Suprapubic skin (tissue), 4 donors: ENCODE measurements at regions not wholly inside any gene's neighbourhood (a gene's known extent, or its start where the extent isn't known, plus 50 kb on each side); places are given as distances from the start of the nearest gene placed in this dataset.

Experiments used
- DNase-seq, 2 donors: peaks; one replicate each; pipeline ENCODE4 v3.0.0-alpha.2; 2019; ENCODE audit warnings: low spot score in 2 of 2
- H3K27ac ChIP-seq: fragments of 200-600 bp; sonication (generic); one replicate; pipeline ENCODE4 v1.5.1; 2019
- H3K27me3 ChIP-seq: fragments of 200-600 bp; sonication (generic); one replicate; pipeline ENCODE4 v1.5.1; 2019
- H3K36me3 ChIP-seq: fragments of 200-600 bp; sonication (generic); one replicate; pipeline ENCODE4 v1.5.1; 2019
- H3K4me1 ChIP-seq: fragments of 200-600 bp; sonication (generic); one replicate; pipeline ENCODE4 v1.5.1; 2019
- H3K4me3 ChIP-seq: fragments of 200-600 bp; sonication (generic); one replicate; pipeline ENCODE4 v1.5.1; 2019; ENCODE audit warnings: mild to moderate bottlenecking
- H3K9me3 ChIP-seq: fragments of 200-600 bp; sonication (generic); one replicate; pipeline ENCODE4 v1.5.1; 2019
- EP300 ChIP-seq: sonication (generic); formaldehyde crosslinking; IDR thresholded peaks from one replicate; pipeline ENCODE4 v1.6.1; 2017; ENCODE audit warnings: antibody characterized with exemption
- POLR2A ChIP-seq, 2 donors: fragments of 450-650 bp; IDR thresholded peaks; one replicate each; pipeline ENCODE4 v1.6.1; 2017; ENCODE audit warnings: antibody characterized with exemption in 2 of 2, mild to moderate bottlenecking in 2 of 2, moderate library complexity in 2 of 2
- POLR2AphosphoS5 ChIP-seq, 3 donors: sonication (generic); formaldehyde crosslinking; IDR thresholded peaks; one replicate each; pipeline ENCODE4 v1.6.1; 2017; ENCODE audit warnings: antibody characterized with exemption in 3 of 3
- WGBS: methylation state at CpG from one replicate; pipeline ENCODE4 v1.1.5; 2018; 5-methylcytosine and 5-hydroxymethylcytosine counted together
- TF ChIP-seq, protein P1 (sequence below), 2 donors: fragments of 200-600 bp in 1 of 2; fragments of 450-650 bp in 1 of 2; sonication (generic) in 1 of 2; IDR thresholded peaks; one replicate each; pipeline ENCODE4 v1.5.1; 2016 to 2019; ENCODE audit warnings: antibody characterized with exemption in 2 of 2, mild to moderate bottlenecking in 1 of 2, moderate library complexity in 1 of 2

DNA sequence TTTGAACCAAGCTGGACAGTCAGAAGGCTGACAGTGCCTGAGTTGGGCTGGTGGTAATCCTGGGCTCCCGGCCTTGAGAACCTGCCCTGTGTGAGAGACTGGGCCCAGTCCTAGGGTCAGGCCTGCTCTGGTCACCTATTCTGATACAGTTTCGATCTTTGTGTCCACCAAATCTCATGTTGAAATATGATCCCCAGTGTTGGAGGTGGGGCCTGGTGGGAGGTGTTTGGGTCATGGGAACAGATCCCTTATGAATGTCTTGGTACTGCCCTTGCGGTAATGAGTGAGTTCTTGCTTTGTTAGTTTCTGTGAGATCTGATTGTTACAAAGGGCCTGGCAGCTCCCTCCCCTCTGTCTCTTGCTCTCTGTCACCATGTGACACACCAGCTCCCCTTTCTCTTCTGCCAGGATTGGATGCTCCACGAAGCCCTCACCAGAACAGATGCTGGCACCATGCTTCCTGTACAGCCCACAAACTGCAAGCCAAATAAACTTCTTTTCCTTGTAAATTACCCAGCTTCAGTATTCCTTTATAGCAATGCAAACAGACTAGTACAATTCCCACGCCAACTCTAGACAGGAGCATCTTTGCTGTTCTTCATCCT lies 111.8 kb upstream of the ZNF438 start:
- H3K36me3 ChIP-seq = no peaks in the 10 kb centered on the region
- 82% methylated on average over 4 of the region's 5 CpGs for WGBS
- H3K9me3 ChIP-seq = no peaks in the 10 kb centered on the region
- no peak for DNase-seq
- H3K4me1 ChIP-seq = peaks cover 11% of the 10 kb centered on the region
- no peak overlapping the region for H3K4me3 ChIP-seq
- no peak overlapping the region for H3K27ac ChIP-seq
- no peaks in the 10 kb centered on the region for H3K27me3 ChIP-seq
- TF ChIP-seq, protein P1, sequence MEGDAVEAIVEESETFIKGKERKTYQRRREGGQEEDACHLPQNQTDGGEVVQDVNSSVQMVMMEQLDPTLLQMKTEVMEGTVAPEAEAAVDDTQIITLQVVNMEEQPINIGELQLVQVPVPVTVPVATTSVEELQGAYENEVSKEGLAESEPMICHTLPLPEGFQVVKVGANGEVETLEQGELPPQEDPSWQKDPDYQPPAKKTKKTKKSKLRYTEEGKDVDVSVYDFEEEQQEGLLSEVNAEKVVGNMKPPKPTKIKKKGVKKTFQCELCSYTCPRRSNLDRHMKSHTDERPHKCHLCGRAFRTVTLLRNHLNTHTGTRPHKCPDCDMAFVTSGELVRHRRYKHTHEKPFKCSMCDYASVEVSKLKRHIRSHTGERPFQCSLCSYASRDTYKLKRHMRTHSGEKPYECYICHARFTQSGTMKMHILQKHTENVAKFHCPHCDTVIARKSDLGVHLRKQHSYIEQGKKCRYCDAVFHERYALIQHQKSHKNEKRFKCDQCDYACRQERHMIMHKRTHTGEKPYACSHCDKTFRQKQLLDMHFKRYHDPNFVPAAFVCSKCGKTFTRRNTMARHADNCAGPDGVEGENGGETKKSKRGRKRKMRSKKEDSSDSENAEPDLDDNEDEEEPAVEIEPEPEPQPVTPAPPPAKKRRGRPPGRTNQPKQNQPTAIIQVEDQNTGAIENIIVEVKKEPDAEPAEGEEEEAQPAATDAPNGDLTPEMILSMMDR (IDR thresholded peaks at IDR 0.05) = no peak
- TF ChIP-seq POLR2A (IDR thresholded peaks at IDR 0.05) (no peak), POLR2AphosphoS5 (IDR thresholded peaks at IDR 0.05) (no peak), EP300 (no peak)

- TF ChIP-seq POLR2AphosphoS5 (IDR thresholded peaks at IDR 0.05) = no peak
- H3K4me1 ChIP-seq = peaks cover 11% of the 10 kb centered on the region
- no peaks in the 10 kb centered on the region for H3K36me3 ChIP-seq
- H3K9me3 ChIP-seq = no peaks in the 10 kb centered on the region
- WGBS = 81% methylated on average over 5 of the region's 5 CpGs
- H3K4me3 ChIP-seq = no peak overlapping the region
- no peak overlapping the region for H3K27ac ChIP-seq
- no peak for DNase-seq
- H3K27me3 ChIP-seq = no peaks in the 10 kb centered on the region
Observed at GRCh38 chr10:31145986-31146385, 114.3 kb upstream of the ZNF438 start.

GRCh38 chr10:31146491-31147209 lies 115.0 kb upstream of the ZNF438 start:
- no peaks in the 10 kb centered on the region for H3K27me3 ChIP-seq
- TF ChIP-seq POLR2A (IDR thresholded peaks at IDR 0.05) (no peak), EP300 (no peak), POLR2AphosphoS5 (IDR thresholded peaks at IDR 0.05) (no peak)
- TF ChIP-seq, protein P1 (IDR thresholded peaks at IDR 0.05) = no peak
- no peaks in the 10 kb centered on the region for H3K9me3 ChIP-seq
- H3K4me1 ChIP-seq = peaks cover 11% of the 10 kb centered on the region
- no peak overlapping the region for H3K27ac ChIP-seq
- 43% methylated on average over 21 of the region's 21 CpGs for WGBS
- no peak overlapping the region for H3K4me3 ChIP-seq
- no peaks in the 10 kb centered on the region for H3K36me3 ChIP-seq
- DNase-seq = no peak

GRCh38 chr10:31147210-31147608 lies 115.5 kb upstream of the ZNF438 start:
- Histone ChIP-seq H3K27me3 (no peaks in the 10 kb centered on the region), H3K27ac (no peak overlapping the region), H3K9me3 (no peaks in the 10 kb centered on the region), H3K36me3 (no peaks in the 10 kb centered on the region), H3K4me3 (no peak overlapping the region), H3K4me1 (peaks cover 11% of the 10 kb centered on the region)
- no peak for DNase-seq
- 33% methylated on average over 2 of the region's 2 CpGs for WGBS
- TF ChIP-seq POLR2AphosphoS5 (IDR thresholded peaks at IDR 0.05) (no peak), POLR2A (IDR thresholded peaks at IDR 0.05) (no peak), EP300 (no peak)
- TF ChIP-seq, protein P1 (IDR thresholded peaks at IDR 0.05) = no peak

- Histone ChIP-seq H3K4me1 (peaks cover 11% of the 10 kb centered on the region), H3K27me3 (no peaks in the 10 kb centered on the region), H3K4me3 (no peak overlapping the region), H3K27ac (no peak overlapping the region), H3K9me3 (no peaks in the 10 kb centered on the region), H3K36me3 (no peaks in the 10 kb centered on the region)
- DNase-seq = no peak
- TF ChIP-seq POLR2A (IDR thresholded peaks at IDR 0.05) (no peak), POLR2AphosphoS5 (IDR thresholded peaks at IDR 0.05) (no peak), EP300 (no peak)
- TF ChIP-seq, protein P1 (IDR thresholded peaks at IDR 0.05) = no peak
- 83% methylated on average over 4 of the region's 4 CpGs for WGBS
Observed at GRCh38 chr10:31148951-31149350, 117.3 kb upstream of the ZNF438 start.
